HG03469 (cell line): ENCODE measurements at regions not wholly inside any gene's neighbourhood (a gene's known extent, or its start where the extent isn't known, plus 50 kb on each side); places are given as distances from the start of the nearest gene placed in this dataset.
"Not testable (repeated sequence)": the region's sequence is repeated elsewhere in the genome, so short reads cannot be mapped to it uniquely, and the experiment has no call there.

Experiments used
- ATAC-seq: cut with Tn5 transposase; IDR thresholded peaks from one replicate; pipeline ENCODE4 v1.9.1; 2021; ENCODE audit warnings: mild to moderate bottlenecking, moderate library complexity, moderate number of reproducible peaks; ENCODE audit not compliant: unreplicated experiment

GRCh38 chr3:197372047-197372661 lies 73.7 kb upstream of the DLG1 start:
- ATAC-seq = no peak

GRCh38 chr3:197371591-197372046 lies 73.2 kb upstream of the DLG1 start:
- no peak for ATAC-seq

DNA sequence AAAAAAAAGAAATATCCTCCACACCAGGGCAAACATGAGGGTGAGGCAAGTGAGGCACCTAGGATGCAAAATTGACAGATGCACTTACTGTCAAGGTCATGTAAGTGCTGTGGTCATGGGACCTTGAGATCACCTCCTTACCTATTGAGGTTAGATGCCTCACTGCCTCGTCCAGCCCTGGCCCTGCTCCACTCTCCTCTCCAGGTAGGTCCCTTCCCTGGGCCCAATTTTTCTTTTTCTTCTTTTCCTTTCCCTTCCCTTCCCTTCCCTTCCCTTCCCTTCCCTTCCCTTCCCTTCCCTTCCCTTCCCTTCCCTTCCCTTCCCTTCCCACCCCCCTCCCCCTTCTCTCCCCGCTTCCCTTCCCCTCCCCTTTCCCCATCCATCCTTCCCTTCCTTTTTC lies 71.1 kb upstream of the DLG1 start:
- ATAC-seq = no peak

DNA sequence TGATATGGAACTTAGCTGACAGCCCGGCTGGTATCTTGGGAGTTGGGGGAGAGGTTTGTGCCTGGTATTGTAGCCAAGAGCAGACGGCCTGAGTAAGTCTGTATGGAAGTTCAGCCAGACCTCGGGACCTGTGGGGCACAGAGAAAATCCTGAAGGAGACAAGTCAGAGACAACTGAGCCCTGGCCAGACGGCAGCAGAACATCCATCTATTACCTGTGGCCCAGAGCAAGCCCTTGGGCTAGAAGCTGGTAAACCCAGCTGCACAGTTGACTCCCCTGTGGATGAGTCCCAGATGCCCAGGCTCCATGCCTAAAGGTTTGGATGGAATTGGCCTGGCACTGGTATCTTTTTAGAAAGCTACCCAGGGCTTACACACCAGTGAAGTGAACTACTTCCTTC lies 70.4 kb upstream of the DLG1 start:
- ATAC-seq = no peak

- ATAC-seq = no peak
Measured at GRCh38 chr3:197368330-197368729, 69.9 kb upstream of the DLG1 start.

DNA sequence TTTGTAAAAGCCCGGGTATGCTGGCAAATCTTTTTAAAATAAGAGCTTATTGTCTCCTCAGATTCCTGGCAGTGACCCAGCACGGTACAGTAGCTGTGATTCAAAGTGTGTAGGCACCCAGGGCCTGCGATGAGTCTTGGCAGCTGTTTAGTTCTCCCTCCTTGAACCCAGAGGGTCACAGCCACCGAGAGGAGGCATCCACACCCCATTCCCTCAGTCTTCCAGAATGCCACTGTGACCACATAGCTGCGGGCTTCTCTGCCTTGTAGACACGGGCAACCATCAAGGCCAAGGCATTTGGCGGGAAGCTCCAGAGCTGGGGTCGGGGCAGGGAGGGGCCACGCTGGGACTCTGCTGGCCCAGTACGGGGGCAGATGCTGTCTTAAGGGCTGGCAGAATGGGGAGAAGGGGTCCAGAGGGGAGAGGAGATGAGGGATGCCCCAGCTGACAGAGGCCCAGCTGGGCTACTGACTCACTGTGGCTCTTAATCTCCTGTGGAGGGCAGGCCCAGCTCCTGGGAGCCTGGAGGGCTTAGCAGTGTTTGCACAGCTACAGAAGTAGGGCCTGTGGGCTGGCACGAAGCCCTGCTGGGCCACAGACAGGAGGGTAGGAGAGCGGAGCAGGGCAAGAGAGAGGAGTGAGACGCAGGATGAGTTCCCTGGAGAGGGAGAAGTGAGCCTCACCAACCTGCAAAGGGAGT lies 68.8 kb upstream of the DLG1 start:
- ATAC-seq = no peak

DNA sequence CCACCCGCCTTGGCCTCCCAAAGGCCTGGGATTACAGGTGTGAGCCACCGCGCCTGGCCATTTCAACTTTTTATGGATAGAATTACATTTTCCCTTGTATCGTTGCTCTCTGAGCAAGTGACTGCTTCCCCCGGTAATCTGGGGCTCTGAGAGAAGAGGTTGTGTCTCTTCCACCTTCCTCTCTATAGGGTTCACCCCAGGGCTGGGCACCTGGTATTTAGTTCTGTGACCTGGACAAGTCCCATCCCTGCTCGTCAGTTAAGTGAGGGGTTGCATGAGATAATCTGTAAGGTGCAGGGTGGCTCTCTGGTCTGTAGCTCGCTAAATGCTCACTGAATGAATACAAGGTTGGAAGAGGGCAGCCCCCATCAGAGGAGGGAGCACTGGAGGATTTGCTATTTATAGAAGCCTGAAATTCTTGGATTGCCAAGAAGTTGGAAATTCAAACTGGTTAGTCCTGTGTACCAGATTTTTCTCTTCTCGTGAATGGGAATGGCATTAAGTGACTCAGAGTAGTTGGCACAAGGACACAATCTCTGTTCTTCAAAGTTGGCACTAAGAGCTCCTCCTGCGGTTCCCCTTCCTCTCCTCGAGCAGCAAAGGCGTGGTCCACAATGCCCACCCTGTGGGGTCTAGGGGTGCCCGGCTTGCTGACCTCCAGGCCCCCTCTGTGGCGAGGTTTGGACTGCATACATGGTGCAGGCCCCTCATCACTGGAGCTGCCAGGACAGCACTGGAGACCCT lies 68.1 kb upstream of the DLG1 start:
- no peak for ATAC-seq

GRCh38 chr3:197365586-197365985 lies 67.2 kb upstream of the DLG1 start:
- ATAC-seq = no peak

DNA sequence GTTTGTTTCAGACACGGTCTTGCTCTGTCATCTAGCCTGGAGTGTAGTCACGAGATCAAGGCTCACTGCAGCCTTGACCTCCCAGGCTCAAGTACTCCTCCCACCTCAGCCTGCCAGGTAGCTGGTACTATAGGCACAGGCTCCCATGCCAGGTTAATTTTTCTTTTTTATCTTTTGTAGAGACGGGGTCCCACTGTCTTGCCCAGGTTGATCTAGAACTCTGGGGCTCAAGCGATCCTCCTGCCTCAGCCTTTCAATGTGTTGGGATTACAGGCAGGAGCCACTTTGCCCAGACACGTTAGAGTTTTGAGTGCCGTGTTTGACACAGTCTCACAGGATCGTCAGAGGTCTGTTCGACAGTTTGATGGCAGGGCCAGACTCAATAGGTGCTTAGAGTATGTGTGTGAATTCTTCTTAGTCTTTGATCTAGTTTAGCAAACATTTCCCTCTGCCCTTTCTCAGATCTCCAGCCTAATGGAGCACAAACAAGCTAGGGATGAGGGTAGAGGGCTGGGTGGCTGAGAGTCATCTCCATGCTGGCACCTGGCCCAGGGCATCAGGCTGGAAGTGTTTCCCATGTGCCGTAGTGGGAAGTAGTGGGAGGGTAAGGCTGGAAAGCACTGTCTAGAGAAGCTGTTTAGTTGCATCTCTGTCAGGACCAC lies 66.1 kb upstream of the DLG1 start:
- no peak for ATAC-seq

GRCh38 chr3:197363553-197364409 lies 65.4 kb upstream of the DLG1 start:
- ATAC-seq = no peak

DNA sequence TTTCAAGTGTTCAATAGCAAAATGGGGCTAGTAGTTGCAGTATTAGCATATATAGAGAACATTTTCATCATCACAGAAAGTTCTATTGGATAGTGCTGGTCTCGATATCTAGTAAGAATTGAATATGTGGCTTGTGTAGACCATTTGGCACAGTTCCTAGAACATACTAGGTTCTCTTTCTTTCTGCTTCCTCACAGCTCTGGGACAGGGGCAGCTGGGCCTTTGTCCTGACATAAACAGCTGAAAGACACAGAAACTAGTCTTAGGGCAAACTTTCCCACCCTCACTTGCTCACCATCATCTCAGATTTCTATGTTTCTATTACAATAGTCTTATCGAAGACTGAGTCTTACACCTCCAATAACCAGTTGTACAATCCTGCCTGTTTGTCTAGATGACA lies 63.7 kb upstream of the DLG1 start:
- no peak for ATAC-seq

GRCh38 chr3:197360095-197360494 lies 61.7 kb upstream of the DLG1 start:
- not testable (repeated sequence) for ATAC-seq

- not testable (repeated sequence) for ATAC-seq
Measured at GRCh38 chr3:197359476-197359875, 61.1 kb upstream of the DLG1 start.

DNA sequence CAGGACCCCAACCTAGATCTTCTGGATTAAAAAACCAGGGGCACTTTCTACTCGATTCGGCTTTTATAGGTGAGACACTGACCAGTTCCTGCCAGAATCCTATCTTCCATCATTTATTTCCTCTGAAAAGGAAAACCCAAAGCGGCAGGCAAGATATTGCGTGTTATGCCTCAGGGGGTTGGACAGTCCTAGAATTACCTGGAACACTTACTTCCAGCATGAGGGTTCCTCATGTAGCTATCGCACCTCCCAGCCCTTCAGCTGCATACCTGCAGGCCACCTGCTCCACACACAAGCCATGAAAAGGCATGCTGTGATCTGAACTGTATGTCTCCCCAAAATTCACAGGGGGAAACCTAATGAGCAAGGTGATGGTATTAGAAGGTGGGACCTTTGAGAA lies 58.3 kb upstream of the DLG1 start:
- no peak for ATAC-seq

DNA sequence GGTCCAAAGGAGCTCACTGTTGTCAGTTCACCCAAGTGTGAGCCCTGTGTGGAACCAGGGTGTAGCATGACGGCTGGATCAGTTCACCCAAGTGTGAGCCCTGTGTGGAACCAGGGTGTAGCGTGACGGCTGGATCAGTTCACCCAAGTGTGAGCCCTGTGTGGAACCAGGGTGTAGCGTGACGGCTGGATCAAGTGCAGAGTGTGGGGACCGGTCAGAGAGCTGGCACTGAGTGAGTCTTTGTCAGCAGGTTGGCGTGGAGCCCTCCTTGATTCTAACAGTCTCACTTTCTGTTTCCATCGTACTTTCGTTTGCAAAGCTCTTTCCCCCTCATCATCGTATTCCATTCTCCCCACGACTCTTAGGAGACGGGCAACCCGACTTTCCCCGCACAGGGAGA lies 57.9 kb upstream of the DLG1 start:
- no peak for ATAC-seq

DNA sequence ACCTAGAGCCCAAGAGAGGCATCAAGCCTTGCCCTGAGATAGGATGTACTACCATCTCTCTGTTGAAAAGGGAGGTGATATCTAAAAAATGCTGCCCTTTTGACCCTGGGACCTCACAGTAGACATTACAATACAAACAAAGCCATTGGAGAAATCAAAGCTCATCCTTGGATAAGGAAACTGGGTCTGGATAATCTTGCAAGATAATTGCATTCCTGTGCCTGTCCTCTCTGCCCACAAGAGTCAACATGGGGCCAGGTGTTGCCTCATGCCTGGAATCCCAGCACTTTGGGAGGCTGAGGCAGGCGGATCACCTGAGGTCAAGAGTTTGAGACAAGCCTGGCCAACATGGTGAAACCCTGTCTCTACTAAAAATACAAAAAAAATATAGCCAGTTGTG lies 57.3 kb upstream of the DLG1 start:
- no peak for ATAC-seq

DNA sequence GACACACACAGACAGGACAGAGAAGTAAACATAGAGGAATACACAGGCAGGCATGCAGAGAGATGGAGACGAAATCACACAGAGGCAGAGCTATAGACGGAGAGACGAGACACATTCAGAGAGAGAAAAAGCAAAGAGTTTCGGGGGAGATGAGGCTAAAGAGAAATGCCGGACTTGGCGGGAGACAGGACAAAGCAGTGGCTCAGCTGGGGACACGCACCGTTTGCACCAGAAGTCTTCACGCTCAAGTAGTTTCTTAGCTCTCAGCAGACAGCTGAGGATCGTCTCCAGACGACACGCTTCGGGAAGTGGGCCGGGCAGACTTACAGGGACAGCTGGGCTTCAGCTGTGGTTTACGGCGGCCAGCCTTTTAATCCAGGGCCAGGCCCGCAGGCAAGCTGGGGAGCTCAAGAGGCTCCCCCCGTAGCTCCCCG lies 56.2 kb upstream of the DLG1 start:
- no peak for ATAC-seq

- no peak for ATAC-seq
Measured at GRCh38 chr3:197353867-197354567, 55.6 kb upstream of the DLG1 start.

GRCh38 chr3:197353001-197353866 lies 54.8 kb upstream of the DLG1 start:
- ATAC-seq = no peak
